GM10266 (cell line): ENCODE measurements at regions not wholly inside any gene's neighbourhood (a gene's known extent, or its start where the extent isn't known, plus 50 kb on each side); places are given as distances from the start of the nearest gene placed in this dataset.
"Not testable (repeated sequence)": the region's sequence is repeated elsewhere in the genome, so short reads cannot be mapped to it uniquely, and the experiment has no call there.

Source experiments
- DNase-seq: peaks from one replicate; pipeline ENCODE4 v3.0.0; 2012; ENCODE audit errors: extremely low spot score
- CTCF ChIP-seq: IDR thresholded peaks from 2 replicates; pipeline ENCODE4 v1.5.1; 2012; ENCODE audit warnings: mild to moderate bottlenecking, low read depth; ENCODE audit not compliant: control insufficient read depth, insufficient read depth; ENCODE audit errors: missing control alignments

GRCh38 chr1:60847391-60847790 is 235.0 kb upstream of the NFIA start:
- DNase-seq, result no peak
- TF ChIP-seq CTCF, result no peak

GRCh38 chr1:60845659-60846058 is 236.7 kb upstream of the NFIA start:
- not testable (repeated sequence) for DNase-seq

GRCh38 chr1:60842304-60842703 is 240.1 kb upstream of the NFIA start:
- DNase-seq, result no peak
- no peak for TF ChIP-seq CTCF

GRCh38 chr1:60841116-60842046 is 241.0 kb upstream of the NFIA start:
- no peak for TF ChIP-seq CTCF
- no peak for DNase-seq

- not testable (repeated sequence) for DNase-seq
Measured at GRCh38 chr1:60840476-60840875, 241.9 kb upstream of the NFIA start.

- no peak for DNase-seq
- TF ChIP-seq CTCF, result no peak
Measured at GRCh38 chr1:60835649-60836048, 246.7 kb upstream of the NFIA start.

GRCh38 chr1:60833173-60833572 is 249.2 kb upstream of the NFIA start:
- DNase-seq, result no peak

GRCh38 chr1:60832367-60832766 is 250.0 kb upstream of the NFIA start:
- no peak for DNase-seq
- no peak for TF ChIP-seq CTCF

More at GRCh38 chr1:60833173-60833572, 249.2 kb upstream of the NFIA start:
- no peak for TF ChIP-seq CTCF
